NOMO-1 treated with DMSO at 0.1 percent for 48 hours (cell line): ENCODE measurements at regions not wholly inside any gene's neighbourhood (a gene's known extent, or its start where the extent isn't known, plus 50 kb on each side); places are given as distances from the start of the nearest gene placed in this dataset.

Experiments
- DNase-seq: peaks from one replicate; lab custom pipeline; 2025; ENCODE audit not compliant: unreplicated experiment; lab: John Stamatoyannopoulos, UW

DNA sequence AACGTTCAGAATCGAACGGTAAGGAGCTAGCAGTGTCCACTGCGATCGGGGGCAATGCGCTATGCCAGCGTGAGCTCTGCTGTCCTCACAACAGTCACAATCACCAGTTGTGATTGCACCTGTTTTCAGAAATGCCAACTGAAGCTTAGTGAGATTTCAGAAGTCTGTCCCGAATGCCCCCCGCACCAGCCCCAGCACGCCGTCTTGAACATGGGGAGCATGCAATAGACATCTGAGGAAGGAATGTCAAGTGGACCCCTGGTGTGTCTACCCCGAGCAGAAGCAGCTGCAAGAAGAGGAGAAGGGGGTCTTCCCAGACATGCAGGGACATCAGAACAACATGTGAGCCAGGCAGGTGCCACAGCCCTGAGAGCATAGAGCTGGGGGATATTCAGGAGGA is 125.7 kb upstream of the CHST15 start:
- DNase-seq, result no peak

DNA sequence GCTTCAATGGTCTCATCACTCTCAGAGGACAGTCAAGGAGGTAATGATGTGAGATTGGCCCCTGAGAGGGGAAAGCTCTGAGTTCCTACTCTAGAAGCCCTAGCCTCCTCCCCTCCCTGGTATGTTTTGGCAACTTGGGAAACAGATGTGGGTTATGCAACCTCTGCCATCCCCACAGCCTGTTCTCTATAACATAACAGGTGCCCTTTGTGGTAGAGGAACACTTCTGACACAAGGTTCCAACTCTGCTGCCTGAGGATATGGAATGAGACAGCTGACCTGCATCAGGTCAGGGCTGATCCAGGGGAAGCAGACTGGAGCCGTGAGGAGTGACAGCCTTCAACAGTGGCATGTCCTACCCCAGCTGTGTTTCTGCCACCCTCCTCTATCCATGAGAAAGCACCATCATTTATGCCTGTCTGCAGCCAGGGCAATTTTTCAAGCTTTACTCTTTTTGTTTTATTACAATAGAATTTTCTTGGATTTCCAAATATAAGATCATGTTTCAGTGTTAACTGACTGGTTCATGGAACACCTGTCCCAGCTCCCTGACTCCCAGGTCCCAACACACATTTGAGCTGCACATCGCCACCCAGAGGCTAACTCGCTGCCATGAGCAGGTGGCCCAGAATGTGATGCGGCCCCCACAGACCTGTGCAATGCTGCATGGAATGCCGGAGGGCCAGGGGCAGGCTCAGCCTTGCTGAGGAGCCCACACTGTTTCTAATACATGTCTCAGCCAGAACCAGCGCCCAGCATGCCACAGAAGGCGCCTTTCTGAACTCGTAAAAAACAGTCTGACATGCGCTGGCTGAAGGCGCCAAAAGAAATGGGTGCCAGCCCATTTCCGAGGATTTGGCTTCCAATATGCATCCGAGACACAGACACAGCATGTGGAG is 124.8 kb upstream of the CHST15 start:
- DNase-seq, result no peak

DNA sequence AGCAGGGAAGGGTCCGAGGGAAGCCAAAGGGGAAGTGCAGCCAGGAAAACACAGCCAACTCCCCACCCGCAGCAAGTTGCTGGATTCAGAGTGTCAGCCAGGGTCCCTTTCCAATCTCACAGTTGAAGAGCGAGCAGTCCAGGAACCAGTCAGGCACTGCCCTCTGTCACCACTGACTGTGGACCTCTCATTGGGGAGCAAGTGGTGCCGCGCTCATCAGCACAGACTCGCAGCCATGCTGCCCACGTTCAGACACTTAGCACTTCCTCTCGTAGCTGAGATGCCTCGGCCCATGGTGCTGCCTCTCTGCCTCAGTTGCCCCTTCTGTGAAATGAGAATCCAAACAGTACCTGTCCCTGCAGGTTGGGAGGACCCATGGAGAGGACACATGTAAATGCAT is 123.6 kb upstream of the CHST15 start:
- DNase-seq, result no peak

DNA sequence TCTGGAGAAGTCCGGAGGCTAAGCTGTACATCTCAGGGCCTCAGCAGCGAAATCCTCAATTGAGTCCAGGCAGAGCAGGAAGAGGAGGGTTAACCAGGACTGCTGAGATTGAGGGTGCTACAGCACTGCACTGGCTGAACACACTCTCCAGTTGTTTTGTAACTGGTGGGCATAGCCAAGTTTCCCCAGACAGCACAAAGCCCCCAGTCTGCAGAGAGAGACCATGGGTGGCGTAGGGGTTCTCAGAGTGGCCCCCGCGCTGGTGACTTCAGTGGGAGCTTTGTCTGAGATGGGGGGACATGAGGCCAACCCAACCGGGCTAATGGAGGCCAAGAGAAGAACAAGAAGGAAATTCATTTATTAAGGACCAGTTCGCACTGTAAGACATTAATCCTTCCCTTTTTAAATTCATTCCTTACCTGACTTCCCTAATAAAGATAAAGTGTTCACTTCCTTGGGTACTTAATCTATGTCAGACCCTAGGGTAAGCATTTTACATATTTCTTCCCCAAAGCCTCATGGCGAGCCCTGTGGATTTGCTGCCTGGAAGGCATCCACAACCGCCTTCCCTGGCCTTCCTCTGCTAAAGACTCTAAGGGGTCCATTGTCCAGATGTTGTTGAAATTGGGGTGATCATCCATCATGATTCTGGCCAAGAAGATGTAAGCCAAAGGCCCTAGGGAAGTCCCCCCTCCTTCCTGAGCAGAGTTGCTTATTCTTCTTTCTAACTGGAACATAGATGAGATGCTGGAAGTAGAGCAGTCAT is 121.4 kb upstream of the CHST15 start:
- no peak for DNase-seq

DNA sequence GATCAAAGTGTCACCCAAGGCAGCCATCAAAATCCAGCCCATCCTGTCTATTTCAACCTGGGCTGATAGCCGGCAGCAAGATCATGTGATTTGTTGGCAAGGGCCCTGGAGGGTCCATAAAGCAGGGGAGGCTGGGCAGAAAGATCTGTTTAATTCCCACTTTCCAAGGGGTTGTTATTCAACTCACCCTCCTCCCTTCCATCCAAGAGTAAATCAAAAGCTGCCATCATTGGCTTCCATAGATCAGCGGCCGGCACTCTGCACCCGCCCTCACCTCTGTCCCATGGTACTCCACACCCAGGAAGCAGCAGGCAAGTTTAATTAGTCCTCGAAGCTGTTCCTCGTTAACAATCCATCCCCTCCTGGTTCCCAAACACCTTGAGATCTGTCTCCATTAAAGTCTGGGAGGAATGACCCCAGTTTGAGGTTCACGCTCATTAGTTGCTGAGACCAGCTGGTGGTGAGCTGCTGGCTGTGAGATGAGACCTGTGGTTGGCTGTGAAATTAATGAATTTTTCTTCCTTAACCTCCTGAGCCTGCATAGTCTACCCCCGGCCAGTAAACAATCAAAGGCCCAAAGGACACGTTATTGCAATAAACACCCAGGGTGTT is 120.6 kb upstream of the CHST15 start:
- DNase-seq, result no peak

DNA sequence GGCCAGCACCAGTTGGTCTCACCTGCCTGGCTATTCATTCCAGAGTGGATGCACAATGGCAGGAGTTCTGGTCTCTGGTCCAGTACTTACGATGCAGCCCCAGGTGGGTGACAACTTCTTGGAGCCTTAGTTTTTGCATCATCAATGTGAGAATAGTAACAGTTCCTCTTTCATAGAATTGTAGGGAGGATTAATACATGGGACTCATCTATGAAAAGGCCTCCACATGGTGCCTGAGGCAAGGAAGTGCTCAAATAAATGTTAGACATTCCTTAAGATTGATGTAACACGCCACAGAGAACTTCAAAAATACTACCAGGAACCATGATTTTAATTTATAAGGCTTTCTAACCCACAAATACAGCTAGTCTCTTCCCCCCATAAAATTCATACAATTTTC is 120.1 kb upstream of the CHST15 start:
- DNase-seq, result no peak

DNA sequence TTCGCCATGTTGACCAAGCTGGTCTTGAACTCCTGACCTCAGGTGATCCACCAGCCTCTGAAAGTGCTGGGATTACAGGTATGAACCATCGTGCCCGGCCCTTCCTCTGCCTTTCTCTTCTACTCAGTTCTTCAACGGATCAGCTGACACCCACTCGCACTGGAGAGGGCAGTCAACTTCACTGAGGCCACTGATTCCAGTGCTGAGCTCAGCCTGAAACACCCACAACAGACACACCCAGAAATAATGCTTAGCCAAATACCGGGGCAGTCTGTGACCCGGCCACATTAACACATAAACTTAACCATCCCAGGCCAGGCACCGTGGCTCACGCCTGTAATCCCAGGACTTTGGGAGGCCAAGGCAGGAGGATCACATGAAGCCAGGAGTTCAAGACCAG is 119.3 kb upstream of the CHST15 start:
- DNase-seq, result no peak

DNA sequence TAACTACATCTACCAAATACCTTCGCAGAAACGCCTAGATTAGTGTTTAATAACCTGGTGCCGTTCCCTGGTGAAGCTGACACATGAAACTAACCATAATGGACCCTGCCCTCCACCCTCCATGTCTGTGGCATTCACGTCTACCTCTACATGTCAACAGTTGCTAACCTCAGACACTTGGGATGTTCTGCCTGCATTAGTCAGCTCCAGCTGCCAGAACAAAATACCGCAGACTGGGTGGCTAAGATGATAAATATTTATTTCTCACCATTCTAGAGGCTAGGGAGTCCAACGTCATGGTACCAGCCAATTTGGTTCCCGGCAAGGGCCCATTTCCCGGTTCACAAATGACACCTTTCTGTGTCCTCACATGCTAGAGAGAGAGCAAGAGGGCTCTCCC is 118.5 kb upstream of the CHST15 start:
- DNase-seq, result no peak

DNA sequence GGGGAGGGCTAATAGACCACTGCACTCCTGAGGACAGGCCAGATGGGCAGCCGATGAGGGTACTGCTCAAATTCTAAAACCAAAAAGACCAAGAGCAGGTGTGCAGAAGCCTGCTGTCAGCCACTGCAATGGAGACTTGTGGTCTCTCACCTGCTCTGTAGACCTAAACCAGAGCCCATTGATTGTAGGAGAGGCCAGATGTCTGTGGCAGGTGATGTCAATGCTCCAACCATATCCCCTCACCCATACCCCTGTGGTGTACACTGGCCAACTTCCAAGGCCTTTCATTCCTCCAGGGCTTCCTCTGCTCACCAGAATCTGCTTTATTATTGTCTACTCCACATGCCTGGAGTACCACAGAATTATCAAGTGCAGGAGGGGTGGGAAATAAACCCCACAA is 116.9 kb upstream of the CHST15 start:
- no peak for DNase-seq

DNA sequence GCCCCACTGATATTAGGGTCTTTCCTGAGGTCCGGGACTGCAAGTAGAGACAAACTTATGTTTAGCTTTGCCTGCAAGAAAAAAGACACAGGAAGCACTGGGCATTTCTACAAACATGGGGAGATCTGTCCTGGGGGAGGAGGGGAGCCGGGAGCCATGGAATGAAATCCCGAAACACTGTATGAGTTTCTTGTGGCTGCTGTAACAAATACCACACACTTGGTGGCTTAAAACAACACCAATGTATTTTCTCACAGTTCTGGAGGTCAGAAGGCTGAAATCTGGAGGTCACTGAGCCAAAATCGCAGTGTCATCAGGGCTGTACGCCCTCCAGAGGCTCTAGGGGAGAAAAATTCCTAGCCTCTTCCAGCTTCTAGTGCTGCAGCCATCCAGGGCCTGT is 114.0 kb upstream of the CHST15 start:
- no peak for DNase-seq

DNA sequence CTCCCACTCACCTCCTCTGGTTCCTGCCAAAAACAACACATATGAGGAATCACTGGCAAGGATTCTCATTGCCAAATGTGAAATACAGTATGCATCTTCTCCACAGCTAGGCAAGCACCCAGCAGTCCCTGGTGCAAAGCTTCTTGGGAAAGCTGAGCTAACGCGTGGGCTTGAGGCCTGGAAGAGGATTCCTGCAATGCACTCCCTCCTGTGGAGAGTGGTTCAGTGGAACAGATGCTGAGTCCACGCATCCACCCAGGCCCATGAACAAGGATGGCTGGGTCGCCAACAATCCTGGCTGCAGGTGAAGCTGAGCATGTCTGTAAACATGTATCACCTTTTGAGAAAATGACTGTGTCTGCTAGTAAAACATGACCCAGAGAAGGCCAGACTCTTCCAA is 113.2 kb upstream of the CHST15 start:
- DNase-seq, result no peak

DNA sequence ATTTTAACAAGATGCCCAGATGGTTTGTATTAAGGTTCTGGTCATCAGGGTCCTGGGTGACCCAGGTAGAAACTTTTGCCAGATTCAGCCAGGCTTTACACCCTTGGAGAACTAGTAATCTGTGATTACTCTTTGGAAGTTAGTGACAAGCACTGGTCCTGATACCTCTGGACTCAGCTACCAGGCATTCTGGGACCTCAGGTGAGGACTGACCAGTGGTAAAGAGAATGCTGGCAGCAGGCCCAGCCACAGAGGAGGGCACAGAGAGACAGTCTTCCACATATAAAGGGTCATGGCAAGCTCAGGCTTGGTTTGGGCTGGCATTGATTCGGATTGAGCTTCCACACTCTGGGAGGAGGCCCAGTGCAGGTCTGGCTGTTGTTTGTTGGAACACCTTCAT is 112.0 kb upstream of the CHST15 start:
- DNase-seq, result no peak

DNA sequence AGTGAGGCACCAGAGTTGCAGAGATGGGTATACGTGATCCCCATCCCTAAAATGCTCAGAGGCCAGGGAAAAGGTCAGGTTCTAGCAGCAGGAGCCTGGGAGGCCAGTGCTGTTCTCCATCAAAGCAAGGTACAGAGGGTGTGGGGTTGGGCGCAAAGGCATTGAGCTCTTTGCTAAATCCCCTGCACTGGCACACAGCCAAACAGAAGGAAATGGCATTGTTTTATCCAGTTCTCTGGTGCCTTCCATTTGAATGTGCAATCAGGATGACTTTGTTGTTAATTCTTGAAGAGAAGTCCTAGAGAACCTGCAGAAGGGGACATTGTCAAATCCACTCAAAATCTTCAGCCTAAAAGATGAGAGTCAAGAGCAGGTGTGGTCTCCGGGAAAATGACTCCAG is 111.3 kb upstream of the CHST15 start:
- DNase-seq, result no peak

DNA sequence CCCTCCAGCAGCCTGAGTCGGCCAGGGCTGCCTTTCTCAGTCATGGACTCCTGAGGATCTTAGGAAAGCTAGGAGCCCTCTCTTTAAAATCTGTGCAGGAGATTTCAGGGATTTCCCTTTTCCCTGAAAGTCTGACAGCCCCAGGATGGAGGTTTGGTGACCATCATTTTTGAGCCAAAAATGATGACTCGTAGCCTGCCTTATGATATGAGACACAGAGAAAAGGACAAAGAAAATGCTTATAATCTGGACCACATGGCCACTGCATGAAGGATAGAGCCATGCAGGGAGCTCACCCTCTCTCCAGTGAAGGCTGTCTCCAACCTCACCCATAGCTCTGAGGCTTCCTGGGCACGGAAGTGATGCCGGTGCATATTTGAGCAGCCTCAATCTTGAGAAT is 106.6 kb upstream of the CHST15 start:
- DNase-seq, result no peak

DNA sequence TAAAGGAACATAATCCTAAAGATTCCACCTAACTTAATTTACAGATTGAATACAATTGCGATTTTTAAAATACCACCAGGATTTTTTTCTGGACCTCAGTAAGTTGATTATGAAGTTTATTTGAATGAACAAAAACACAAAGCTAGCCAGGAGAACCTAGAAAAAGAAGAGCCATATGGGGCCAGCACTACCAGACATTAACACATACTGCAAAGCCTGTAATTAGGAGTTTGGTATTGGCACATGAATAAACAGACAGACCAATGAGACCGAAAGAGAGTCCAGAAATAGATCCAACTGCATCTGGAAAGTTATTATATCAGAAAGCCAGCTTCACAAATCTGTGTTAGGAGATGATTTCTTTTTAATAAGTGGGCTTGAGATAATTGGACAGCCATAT is 105.5 kb upstream of the CHST15 start:
- no peak for DNase-seq

DNA sequence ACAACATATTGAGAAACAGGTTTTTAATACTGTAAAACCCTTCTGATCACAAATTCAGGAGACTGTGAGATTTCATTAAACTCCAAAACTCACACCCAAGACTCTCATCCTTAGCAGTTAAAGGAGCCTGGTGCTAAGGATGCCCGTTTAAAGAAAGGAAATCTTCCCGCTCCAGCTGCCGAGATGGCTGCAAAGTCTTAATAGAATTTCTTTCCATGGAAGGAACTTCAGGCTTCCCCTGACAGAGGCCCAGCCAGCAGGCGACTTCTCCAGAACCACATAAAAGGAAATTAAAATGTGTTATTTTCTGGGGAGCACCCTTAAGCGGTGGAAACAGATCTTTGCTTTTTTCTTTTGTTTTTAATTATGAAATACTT is 104.7 kb upstream of the CHST15 start:
- DNase-seq, result no peak

DNA sequence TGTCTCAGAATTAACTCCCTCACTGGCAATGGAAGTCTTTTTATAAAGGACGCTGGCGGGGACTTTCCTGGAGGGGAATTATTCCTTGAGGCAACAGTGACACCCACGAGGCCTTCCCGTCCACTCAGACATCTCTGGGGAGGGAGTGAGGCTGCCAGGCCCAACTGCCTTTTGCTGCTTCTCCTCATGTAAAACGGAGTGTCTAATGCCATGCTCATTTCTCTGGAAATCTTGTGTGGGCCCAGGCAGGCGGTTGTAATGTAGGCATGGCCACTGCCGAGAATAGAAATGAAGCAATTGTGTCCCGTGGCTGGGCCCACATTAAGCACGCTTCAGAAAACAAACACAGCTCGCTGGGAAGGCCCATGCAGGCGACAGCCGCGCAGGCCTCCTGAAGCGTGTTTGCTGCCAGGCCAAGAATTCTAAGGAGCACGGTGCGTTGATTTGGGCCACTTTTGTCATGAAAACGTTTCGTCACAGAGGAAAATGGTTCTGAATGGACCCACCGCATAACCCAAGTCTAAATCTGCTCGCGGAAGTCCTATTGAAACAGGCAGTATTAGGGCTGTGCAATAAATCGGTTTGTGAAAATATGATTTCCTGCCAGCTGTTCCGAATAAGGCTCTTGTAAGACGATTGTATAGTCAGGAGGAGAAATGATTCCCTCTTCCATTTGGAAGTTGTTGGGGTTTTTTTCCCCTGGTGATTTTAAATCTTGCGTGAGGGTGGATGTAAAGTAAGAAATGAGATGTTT is 104.2 kb upstream of the CHST15 start:
- no peak for DNase-seq

DNA sequence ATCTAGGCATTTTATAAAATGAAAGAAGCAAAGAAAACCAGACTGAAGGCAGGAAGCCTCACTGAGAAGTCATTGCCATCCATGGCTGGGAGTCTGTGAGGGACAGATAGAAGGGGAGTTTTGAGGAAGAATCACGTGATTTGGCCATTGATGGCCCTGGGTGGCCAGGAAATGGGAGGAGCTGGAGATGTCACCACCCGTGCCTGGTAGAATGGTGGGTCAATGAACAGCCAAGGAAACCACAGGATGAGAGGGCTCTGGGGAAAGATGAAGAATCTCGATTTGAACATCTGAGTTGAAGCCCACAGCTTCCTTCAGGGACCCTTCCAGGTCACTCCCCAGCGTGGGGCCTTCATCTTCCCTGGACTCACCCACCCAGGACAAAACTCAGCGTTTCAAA is 103.3 kb upstream of the CHST15 start:
- no peak for DNase-seq

DNA sequence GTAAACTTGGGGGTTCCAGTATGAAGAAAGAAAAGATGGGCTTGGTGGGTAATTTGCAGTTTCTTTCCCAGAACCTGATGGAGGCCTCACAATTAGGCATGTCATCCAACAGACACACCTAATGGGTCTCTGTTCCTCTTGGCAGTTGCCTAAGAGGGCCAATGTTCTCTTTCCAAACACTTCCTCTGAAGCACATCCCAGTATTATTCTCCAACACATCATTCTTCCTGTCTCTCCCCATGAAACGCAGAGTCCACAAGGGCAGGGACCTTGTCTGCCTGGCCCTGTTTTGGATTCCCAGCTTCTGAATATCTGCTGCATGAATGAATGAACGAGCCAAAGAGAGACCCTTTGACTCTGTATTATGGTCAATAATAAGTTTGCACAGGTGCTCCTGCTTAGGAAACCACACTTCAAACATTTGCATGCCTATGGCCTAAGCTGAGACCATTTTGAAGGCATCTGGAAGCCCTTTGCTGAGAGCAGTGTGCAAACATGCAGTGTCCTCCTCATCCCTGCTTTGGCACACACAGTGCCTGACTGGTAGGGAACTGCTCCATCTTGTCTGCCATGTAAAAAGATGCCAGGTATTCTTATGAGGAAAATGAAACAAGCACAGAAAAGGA is 100.9 kb upstream of the CHST15 start:
- DNase-seq, result no peak

DNA sequence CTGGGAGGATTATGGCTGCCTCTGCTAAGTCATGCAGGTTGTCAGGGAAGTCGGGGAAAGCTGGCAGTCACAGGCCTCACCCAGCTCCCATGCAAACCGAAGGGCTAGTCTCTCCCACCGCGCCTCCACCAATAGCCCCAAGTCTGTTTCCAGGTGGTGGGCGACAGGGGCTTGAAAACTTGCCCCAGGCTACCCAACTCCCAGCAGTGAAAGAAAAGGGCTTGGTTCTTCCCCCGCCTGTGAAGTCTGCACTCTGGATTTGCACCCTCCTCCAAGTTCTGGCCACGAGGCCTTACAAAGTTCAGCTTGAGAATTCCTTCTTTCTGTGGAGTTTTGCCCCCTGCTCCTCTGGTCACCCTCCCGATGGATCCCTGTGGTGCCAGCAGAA is 99.9 kb upstream of the CHST15 start:
- no peak for DNase-seq
